Omental fat pad (tissue), 3 donors: ENCODE measurements at regions not wholly inside any gene's neighbourhood (a gene's known extent, or its start where the extent isn't known, plus 50 kb on each side); places are given as distances from the start of the nearest gene placed in this dataset.

Experiments
- ATAC-seq: fragments of 150-250 bp; one replicate; pipeline ENCODE4 v1.9.1; 2016; ENCODE audit warnings: mild to moderate bottlenecking, moderate library complexity; ENCODE audit not compliant: low FRiP score
- DNase-seq: peaks from one replicate; pipeline ENCODE4 v3.0.0-alpha.2; 2019; ENCODE audit warnings: low spot score
- CTCF ChIP-seq, 3 donors: fragments of 450-650 bp; IDR thresholded peaks; one replicate each; pipeline ENCODE4 v1.5.1; 2016 to 2017; ENCODE audit warnings: antibody characterized with exemption in 3 of 3, mild to moderate bottlenecking in 3 of 3, moderate library complexity in 2 of 3

DNA sequence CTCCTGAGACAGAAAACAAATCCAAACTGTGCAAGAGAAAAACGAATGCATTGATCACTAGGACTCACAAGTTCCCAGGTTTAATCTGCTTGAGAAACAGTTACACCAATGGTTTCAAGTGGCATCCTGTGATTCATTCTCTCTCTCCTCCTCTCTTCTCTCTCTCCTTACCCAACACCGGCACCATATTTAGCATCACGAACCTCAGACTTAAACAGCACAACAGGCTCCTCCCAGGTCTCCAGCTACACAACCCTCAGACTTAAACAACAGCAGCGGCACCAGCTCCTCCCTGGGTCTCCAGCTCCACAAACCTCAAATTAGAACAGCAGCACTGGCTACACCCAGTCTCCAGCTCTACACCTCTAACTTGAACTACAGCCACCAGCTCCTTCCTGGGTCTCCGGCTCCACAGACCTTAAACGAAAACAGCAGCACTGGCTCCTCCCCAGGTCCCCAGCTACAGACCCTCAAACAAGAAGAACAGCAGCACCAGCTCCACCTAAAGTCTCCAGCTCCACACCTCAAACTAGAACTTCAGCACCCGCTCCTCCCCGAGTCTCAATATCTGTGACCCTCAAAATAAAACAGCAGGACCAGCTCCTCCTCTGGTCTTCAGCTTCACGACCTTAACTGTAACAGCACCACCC is 355.9 kb downstream of the PREX1 start:
- DNase-seq, result no peak
- ATAC-seq, result no peak
- TF ChIP-seq CTCF (IDR thresholded peaks at IDR 0.05), result no peak

GRCh38 chr20:48471176-48471575 is 356.6 kb downstream of the PREX1 start:
- ATAC-seq (no peak), DNase-seq (no peak)
- no peak for TF ChIP-seq CTCF (IDR thresholded peaks at IDR 0.05)

- ATAC-seq (no peak), DNase-seq (no peak)
- TF ChIP-seq CTCF (IDR thresholded peaks at IDR 0.05), result no peak
These were observed 357.7 kb downstream of the PREX1 start for GRCh38 chr20:48470141-48470540.

GRCh38 chr20:48469026-48469425 is 358.8 kb downstream of the PREX1 start:
- ATAC-seq (no peak), DNase-seq (no peak)
- no peak for TF ChIP-seq CTCF (IDR thresholded peaks at IDR 0.05)

DNA sequence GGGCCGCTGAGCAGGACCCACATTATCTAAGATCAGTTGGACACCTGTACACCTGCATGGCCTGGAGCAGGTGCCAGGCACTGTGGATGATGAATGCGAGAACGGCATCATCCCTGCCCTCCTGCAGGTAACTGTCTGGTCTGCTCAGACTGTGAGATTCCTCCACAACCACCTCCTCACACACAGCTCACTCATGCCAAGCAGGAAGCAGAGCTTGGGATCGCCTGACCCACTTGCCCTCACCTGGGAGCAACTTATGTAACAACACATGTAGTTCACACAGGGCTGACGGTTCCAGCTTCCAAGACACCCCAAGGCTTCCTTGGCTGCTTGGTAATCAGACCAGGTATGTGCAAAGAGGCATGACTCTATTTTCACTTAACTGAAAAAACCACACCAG is 359.2 kb downstream of the PREX1 start:
- ATAC-seq, result no peak
- no peak for DNase-seq
- TF ChIP-seq CTCF (IDR thresholded peaks at IDR 0.05), result no peak

- no peak for ATAC-seq
- no peak for TF ChIP-seq CTCF (IDR thresholded peaks at IDR 0.05)
These were observed 360.2 kb downstream of the PREX1 start for GRCh38 chr20:48467622-48468021.

DNA sequence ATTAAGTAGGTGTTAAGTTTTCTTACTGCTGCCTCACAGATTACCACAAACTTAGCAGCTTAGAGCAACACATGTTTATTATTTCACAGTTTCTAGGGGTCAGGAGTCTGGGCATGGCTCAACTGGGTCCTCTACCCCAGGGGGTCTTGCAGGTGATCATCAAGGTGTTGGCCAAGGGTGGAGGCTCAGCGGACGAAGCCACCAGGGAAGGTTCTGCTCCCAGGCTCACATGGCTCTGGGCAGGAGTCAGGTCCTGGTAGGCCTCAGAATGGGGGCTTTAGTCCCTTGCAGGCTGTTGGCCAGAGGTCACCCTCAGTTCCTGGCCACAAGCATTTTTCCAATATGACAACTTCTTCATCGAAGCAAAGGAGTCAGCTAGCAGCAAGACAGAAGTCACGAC is 362.5 kb downstream of the PREX1 start:
- ATAC-seq, result no peak
- no peak for DNase-seq
- no peak for TF ChIP-seq CTCF (IDR thresholded peaks at IDR 0.05)

More at GRCh38 chr20:48467622-48468021, 360.2 kb downstream of the PREX1 start:
- no peak for DNase-seq
